ENCODE measurements at regions not wholly inside any gene's neighbourhood (a gene's known extent, or its start where the extent isn't known, plus 50 kb on each side); places are given as distances from the start of the nearest gene placed in this dataset.

GRCh38 chr3:73727854-73728253 lies 103.1 kb upstream of the PDZRN3 start:
- no peak for DNase-seq

GRCh38 chr3:73727117-73727821 lies 102.5 kb upstream of the PDZRN3 start:
- DNase-seq = no peak

- DNase-seq = no peak
Observed at GRCh38 chr3:73723596-73723995, 98.9 kb upstream of the PDZRN3 start.

GRCh38 chr3:73719861-73720260 lies 95.1 kb upstream of the PDZRN3 start:
- no peak for DNase-seq

- no peak for DNase-seq
Observed at GRCh38 chr3:73719413-73719851, 94.7 kb upstream of the PDZRN3 start.

GRCh38 chr3:73718326-73719110 lies 93.8 kb upstream of the PDZRN3 start:
- DNase-seq = no peak

- DNase-seq = no peak
Observed at GRCh38 chr3:73716418-73716817, 91.7 kb upstream of the PDZRN3 start.

GRCh38 chr3:73710340-73710739 lies 85.6 kb upstream of the PDZRN3 start:
- DNase-seq = no peak

- no peak for DNase-seq
Observed at GRCh38 chr3:73709712-73710111, 85.0 kb upstream of the PDZRN3 start.

- DNase-seq = no peak
Observed at GRCh38 chr3:73708956-73709355, 84.2 kb upstream of the PDZRN3 start.

- no peak for DNase-seq
Observed at GRCh38 chr3:73707772-73708171, 83.0 kb upstream of the PDZRN3 start.

GRCh38 chr3:73706771-73707170 lies 82.0 kb upstream of the PDZRN3 start:
- no peak for DNase-seq

- DNase-seq = no peak
Observed at GRCh38 chr3:73705792-73706191, 81.1 kb upstream of the PDZRN3 start.

GRCh38 chr3:73699327-73699726 lies 74.6 kb upstream of the PDZRN3 start:
- no peak for DNase-seq

- no peak for DNase-seq
Observed at GRCh38 chr3:73697020-73697419, 72.3 kb upstream of the PDZRN3 start.

GRCh38 chr3:73695841-73696240 lies 71.1 kb upstream of the PDZRN3 start:
- no peak for DNase-seq

- DNase-seq = no peak
Observed at GRCh38 chr3:73694983-73695757, 70.4 kb upstream of the PDZRN3 start.

GRCh38 chr3:73687106-73688004 lies 62.6 kb upstream of the PDZRN3 start:
- no peak for DNase-seq

- peak; percentile 73 for DNase-seq
Observed at GRCh38 chr3:73685061-73685460, 60.3 kb upstream of the PDZRN3 start.

- no peak for DNase-seq
Observed at GRCh38 chr3:73683706-73684105, 59.0 kb upstream of the PDZRN3 start.

- no peak for DNase-seq
Observed at GRCh38 chr3:73681610-73682009, 56.9 kb upstream of the PDZRN3 start.

GRCh38 chr3:73681198-73681597 lies 56.5 kb upstream of the PDZRN3 start:
- DNase-seq = no peak

Data from SHP77 treated with DMSO at 0.1 percent for 48 hours (cell line).